HG02981 (cell line): ENCODE measurements at regions not wholly inside any gene's neighbourhood (a gene's known extent, or its start where the extent isn't known, plus 50 kb on each side); places are given as distances from the start of the nearest gene placed in this dataset.

ENCODE experiments used
- ATAC-seq: cut with Tn5 transposase; IDR thresholded peaks from one replicate; pipeline ENCODE4 v1.9.1; 2021; ENCODE audit warnings: mild to moderate bottlenecking, moderate library complexity; ENCODE audit not compliant: unreplicated experiment

DNA sequence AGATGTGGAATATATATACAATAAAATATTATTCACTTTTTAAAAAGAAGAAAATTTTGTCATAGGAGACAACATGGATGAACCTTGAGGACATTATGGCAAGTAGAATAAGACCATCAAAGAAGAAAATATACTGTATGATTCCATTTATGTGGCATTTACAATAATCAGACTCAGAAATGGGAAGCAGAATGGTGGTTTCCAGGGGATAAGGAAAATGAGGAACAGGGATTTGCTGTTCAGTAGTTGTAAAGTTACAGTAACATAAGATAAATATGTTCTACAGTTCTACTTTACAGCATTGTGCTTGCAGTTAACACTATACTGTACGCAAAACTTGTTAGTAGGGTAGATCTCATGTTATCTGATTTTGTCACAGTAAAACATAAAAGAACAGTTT lies 1271.0 kb downstream of the LRFN5 start:
- ATAC-seq, result no peak

DNA sequence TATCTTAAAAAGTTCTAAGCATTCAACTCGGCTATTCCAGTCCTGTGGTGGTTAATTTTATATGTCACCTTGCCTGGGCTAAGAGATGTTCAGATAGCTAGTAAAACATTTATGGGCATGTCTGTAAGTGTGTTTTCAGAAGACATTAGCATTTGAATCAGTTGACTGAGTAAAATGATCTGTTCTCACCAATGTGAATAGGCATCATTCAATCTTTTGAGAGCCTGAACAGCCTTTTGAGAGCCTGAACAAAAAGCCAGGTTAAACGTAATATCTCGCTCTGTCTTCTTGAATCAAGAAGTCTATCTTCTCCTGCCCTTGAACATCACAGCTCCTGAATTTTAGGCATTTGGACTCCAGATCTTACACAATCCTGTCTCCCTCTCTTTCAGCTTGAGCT lies 1266.1 kb downstream of the LRFN5 start:
- no peak for ATAC-seq

DNA sequence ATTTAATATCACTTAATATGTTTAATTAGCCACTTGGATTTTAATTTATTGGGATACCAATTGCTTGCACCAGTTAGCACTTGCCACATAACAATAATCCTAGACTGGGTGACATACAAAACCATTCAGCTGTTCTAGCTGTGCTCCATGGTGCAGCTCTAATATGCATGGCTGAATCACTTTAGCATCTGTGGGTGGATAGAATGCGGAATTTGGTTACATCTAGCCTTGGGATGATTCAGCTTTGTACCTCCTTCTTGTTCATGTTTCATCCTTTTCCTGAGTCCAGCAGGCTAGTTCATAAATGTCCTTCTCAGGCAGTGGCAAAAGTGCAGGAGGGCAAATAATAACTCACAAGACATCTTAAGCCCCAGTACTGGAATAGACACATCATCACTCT lies 1263.0 kb downstream of the LRFN5 start:
- ATAC-seq, result no peak

DNA sequence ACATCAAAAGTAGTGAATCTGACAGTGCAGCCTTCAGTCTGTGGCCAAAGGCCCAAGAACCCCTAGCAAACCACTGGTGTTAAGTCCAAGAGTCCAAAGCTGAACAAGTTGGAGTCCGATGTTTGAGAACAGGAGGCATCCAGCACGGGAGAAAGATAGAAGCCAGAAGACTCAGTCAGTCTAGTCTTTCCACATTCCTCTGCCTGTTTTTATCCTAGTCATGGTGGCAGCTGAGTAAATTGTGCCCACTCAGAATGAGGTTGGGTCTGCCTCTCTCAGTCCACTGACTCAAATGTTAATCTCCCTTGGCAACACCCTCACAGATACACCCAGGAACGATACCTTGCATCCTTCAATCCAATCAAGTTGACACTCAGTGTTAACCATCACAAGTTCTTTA lies 1255.4 kb downstream of the LRFN5 start:
- no peak for ATAC-seq

DNA sequence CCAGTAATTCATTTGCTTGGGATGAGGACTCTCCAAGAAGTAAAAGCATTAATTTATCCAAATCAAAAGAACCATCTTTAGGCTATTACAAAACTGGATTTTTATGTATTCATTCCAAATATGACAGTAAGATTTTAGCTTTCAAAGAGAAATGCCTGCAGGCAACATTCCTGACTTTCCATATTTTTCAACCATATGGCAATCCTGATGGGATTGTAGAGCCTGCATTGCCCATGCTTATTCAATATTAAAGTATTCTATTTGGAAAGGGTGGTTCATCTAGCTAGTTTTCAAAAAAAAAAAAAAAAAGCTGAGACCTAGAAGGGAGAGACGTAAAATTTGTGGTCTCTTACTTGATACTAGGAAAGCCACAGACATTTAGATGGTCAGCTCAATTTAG lies 1253.7 kb downstream of the LRFN5 start:
- ATAC-seq, result no peak

DNA sequence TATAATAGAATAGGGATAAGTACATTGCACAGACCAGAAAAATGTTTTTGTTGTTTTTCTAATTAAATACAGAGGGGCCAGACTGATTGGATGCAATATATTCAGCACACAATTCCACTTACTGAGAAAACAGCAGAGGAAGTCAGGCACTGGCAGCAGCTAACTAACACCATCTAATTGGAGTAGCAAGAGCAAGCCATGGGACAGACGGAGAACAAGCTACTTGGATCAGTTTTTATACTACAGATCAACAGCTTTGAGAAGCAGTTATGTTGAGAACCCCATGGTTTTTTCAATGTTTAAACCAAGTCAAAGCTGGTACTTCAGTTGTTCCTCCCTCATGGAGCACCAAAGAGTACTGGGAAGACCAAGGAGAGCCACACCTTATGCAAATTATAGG lies 1249.4 kb downstream of the LRFN5 start:
- ATAC-seq, result no peak

DNA sequence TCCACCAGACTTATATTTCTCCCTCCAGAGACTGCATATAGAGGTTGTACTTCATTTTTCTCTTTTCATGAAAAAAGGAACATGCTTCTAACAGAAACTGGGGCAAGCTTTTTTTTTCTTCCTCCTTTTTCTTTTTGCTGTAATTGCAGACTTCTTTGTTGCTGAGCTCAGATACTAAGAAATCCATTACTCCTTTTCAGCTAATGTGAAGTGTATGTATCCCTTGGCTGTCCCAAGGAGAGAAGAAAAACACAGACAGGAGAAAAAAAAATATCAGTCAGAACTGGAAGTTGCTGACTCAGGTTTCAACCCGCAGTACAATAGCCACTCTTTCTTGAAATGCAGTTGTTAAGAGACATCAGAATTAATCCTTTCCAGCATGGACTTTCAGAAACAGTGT lies 1248.4 kb downstream of the LRFN5 start:
- ATAC-seq, result no peak

DNA sequence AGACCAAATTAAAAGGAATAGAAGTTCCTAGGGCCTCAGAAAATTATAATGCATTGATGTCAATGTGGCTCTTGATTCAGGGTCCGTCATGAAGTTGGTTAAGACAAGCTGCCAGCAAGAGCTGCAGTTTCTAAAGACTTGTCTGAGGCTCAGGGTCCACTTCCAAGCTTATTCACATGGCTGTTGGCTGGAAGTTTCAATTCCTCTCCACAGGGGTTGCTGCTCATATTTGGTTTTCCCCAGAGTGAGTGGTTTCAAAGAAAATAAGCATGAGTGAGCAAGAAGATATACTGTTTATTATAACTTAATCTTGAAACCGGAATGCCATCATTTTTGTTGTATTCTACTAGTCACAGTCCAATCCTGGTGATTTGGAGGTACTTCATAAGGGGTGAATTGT lies 1247.4 kb downstream of the LRFN5 start:
- no peak for ATAC-seq

DNA sequence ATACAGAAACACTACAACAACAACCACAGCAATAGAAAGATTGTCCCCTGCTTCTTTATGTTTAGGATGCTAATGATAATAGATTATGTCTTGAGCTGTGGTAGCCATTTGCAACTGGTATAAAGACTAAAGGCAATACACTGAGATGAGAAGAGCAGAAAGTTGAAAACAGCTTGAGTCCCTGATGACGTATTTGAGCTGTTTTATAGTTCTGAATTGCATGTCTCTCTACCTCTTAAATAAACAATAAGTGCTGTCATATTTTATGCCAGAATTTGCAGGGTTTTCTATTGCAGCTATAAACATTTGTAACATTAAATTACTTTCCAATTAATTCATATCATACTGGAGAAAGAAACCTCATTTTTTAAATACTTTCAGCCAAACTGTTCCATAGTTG lies 1242.0 kb downstream of the LRFN5 start:
- ATAC-seq, result no peak

DNA sequence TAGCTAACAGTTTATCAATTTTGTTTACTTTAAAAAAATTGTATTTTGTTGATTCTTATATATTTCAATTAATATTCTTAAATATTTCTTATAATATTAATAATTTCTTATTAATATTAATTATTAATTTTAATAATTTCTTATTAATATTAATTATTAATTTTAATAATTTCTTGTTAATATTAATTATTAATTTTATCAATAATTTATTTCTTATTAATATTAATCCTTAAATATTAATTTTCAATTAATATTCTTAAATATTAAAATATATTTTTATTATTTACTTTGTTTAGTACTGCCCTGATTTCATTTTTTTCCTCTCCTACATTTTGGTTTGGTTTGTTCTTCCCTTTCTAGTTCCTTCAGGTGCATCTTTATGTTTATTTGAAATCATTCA lies 1208.1 kb downstream of the LRFN5 start:
- no peak for ATAC-seq

DNA sequence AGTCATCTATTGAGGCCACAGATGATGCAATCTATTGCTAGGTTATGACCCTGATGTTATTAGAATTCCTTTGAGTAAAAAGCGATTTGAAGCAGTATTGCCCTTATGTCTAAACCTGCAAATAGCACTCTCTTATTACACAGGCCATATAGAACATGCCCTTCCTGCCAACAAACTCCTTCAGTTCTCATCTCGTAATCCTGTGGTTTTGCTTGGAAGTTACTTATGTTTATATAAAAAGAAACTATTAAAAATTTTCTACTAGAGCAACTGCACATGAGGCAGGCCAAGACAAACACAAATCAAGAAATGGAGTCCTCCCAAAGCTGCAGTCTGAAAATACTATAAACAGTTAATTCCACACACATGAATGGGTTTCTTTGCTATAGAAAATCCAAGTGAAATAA lies 1200.2 kb downstream of the LRFN5 start:
- ATAC-seq, result no peak

DNA sequence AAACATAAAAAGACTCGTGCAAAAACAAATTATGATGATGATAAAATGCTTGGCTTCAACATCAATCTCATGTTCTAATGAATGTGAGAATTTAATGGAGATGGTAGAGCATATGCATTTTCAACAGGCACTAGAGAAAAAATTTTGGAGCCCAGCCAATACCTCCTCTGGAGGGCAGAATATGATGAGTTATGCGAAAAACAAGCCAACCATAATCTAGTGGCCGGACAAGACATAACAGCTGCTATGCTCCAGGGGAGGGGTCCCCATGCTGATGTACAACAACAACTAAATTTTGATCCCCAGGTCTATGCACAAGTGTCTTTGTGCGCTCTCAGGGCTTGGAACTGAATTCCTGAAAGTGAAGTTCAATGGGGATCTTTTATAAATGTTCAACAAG lies 1197.5 kb downstream of the LRFN5 start:
- no peak for ATAC-seq

DNA sequence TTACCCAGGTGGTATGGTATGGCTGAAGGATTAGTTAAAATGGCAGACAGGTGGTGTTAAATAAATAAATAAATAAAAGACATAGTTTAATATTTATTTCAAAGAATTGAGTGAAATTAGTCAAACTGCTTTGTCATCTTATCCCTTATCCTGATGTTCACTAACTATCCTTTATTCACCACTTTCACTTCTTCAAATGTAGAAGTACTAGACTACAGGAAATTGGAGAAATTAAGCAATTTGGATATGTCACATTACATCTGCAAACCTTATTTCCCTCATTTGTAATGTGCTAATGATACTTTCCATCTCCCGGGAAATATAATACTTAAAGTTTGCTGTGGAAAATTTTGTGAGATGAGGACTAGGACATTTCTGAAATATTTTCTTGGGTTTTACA lies 1195.7 kb downstream of the LRFN5 start:
- ATAC-seq, result no peak

DNA sequence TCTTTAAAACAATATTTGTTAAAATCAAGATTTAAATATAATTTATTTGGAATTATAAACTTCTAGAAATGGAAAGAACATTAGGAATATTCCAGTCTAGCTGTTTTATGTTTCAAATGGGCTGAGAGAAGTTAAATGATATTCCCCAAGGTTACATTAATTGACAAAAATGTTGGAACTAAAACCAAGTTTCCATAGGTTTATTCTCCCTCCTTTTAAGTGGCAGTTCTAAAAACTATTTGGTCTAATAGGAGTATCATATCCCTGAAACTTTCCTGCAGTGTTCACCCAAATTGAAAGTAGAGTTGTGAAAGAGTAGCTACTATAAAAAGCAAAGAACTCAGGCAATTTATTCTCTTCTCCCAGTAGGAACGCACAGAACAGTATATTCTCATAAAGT lies 1185.5 kb downstream of the LRFN5 start:
- ATAC-seq, result no peak

DNA sequence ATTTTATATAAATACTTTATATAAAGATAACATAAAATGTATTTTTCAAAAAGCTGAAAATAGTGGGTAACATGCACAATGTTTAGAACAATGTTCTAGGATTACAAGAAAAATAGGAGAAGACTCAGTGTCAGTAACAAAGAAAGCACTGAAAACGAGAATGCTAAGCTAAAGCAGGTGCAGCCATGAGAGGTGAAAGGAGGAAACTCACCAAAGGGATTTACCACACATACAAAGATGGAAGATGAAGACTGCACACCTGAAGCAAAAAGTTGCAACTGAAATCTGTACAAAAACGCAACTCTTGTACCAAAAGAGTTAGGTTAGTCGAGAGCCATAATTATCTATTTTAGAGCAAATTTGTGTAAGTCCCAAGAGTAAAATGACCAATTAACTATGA lies 1176.1 kb downstream of the LRFN5 start:
- no peak for ATAC-seq

DNA sequence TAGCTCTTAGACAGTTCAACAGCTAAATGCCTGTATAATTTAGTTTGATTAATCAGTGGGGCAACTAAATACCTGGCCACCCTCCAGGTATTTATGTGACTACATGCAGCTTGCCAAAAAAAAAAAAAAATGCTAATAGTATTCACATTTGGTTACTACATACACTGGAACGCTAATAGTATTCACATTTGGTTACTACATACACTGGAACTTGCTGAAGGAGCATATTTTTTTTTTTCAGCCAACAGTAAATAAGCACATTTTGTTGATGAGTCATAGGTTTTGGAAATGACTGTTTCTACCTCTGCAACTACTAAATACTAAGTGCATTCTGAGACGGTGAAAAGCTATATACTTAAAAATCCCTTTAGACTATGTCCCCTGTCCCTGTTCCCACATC lies 1172.3 kb downstream of the LRFN5 start:
- ATAC-seq, result no peak

DNA sequence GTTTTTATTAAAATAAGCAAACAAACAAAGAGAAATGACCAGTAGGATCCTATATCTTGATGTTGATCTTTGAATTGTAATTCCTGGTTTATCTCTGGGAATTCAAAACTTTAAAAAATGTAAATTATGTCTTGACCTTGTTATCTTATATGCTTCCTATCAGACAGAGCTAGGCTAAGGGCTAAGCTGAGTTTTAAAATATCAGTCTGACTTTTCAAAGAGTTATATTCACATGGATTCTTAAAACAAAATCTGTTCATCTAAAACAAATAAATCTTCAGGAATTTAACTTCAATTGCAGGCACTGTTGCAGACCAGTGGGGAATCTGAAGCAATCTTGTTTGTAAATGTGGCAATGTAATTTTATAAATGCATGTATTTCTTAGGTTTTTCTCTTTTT lies 1144.1 kb downstream of the LRFN5 start:
- no peak for ATAC-seq

DNA sequence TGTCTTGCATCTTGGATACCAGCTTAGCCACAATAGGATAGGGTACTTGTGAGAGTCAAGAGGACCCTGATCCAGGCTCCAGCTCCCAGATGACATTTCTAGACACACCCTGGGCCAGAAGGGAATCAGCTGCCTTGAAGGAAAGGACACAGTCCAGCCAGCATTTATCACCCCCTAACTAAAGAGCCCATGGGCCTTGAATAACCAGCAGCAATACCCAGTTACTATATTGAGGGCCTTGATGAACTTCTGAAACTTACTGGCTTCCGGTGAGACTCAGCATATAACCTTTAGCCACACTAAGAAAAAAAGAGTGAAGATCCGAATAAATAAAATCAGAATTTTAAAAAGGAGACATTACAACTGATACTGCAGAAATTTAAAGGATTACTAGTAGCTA lies 1135.4 kb downstream of the LRFN5 start:
- no peak for ATAC-seq

DNA sequence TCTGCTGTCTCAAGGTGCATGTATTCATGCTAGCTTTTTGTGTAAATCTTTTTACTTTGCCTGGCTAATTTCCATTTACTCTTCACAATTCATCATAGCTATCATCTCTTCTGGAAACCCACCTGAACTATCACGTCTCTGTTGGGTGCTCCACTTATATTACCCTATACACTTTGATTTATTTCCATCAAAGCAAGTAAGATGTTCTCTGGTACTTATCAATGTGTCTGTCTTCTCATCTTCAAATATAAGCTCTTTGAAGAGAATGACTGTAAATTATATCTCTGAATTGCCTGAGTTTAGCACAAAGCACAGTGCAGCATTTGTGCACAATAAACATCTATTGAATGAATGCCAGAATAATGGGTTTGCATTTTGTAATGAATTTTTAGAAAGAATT lies 1129.7 kb downstream of the LRFN5 start:
- no peak for ATAC-seq

DNA sequence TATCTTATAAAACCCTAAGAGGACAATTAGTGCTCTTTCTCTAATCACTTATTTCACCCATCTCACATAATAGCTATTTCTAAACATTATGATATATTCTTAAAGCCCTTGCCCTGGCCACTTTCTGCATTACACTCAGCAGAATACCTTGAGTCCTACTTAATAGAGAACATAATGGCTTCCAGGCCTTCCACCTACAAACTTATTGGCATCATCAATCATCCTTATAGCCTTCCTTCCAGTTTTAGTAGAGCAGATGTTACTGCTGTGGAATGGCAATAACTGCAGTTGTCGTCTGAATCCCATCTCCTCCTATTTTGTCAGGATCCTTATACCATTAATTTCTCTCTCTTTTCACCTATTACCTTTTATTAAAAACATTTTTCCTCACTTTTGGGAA lies 1127.4 kb downstream of the LRFN5 start:
- ATAC-seq, result no peak

DNA sequence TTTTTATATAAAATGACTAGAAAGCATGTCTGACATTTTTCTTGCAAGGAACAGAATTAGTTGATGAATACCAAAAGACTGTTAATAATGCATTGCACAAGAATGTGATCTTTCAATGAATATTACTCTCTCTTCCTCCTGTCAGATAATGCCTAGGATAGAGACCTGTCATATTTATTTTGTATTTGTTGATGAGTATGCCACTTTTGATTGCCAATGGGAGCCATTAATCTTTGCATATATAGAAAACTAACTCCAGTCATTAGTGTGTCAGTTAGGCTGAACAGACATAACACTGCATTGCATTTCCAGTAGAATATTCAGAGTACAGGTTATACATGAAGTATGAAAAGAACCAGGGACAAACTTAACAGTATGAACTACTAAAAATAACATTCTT lies 1125.3 kb downstream of the LRFN5 start:
- ATAC-seq, result no peak

DNA sequence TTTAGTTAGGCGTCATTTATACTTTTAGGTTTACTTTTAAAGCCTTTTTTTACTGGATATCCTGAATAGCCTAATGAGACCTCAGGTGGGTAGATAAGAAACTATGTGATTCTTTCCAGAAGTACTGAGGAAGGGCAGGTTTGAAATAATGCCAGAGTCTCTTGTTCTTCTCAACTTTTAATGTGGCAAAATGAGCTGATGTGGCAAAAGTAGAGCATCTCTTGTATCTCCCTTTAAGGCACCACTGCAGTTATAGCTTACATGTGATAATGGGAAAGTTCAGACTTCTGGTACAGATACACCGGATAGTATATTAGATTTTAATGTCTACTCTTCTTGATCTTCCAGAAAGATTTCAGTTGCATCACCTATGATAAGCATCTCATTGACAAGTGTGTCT lies 1124.8 kb downstream of the LRFN5 start:
- ATAC-seq, result no peak

DNA sequence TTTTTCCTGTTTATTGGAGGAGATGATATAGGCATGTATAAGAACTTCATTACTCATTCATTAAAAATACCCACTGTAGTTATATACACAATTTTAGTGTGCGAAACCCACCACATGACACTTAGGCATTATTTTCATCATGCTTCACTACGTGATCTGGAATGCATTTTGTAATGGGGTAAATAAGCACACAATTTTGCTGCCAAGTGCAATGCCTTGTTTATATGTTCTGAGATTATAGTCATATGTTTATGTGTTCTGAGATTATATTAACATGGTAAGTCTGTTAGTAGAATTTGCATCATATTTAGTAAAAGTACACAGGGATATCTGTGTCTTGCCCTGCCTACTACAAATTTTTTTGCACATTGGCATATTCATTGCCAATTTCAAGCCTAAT lies 1123.0 kb downstream of the LRFN5 start:
- no peak for ATAC-seq

DNA sequence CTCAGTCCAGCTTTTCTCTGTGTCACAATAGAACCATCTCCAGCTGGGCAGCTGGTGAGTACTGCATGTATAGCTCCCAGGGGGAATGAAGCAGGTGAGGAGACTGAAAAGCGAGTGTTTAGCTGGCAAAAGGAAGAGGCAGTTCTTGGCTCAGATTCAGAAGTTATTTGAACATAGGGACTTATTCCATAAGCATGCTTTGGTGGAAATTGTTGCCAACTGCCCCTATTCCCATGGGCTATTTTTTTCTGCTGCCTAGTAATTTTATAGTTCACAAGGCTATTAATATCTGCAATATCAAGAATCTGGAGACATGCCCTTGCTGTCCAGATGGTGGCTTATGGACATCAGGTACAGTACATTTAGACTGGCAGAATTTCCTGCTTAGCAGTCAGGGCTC lies 1112.7 kb downstream of the LRFN5 start:
- ATAC-seq, result no peak
